ENCODE measurements at regions not wholly inside any gene's neighbourhood (a gene's known extent, or its start where the extent isn't known, plus 50 kb on each side); places are given as distances from the start of the nearest gene placed in this dataset.

GRCh38 chr1:58976294-58976693 is 192.4 kb upstream of the JUN start:
- no peak for DNase-seq

- no peak for DNase-seq
Observed at GRCh38 chr1:58977598-58977997, 193.8 kb upstream of the JUN start.

- peak; percentile 73 for DNase-seq
Observed at GRCh38 chr1:58978096-58978495, 194.2 kb upstream of the JUN start.

- DNase-seq, result peak; percentile 40
Observed at GRCh38 chr1:58979086-58979485, 195.2 kb upstream of the JUN start.

- no peak for DNase-seq
Observed at GRCh38 chr1:58979677-58980076, 195.8 kb upstream of the JUN start.

GRCh38 chr1:58981392-58981791 is 197.5 kb upstream of the JUN start:
- no peak for DNase-seq

- DNase-seq, result no peak
Observed at GRCh38 chr1:58982259-58982998, 198.6 kb upstream of the JUN start.

GRCh38 chr1:58983162-58983561 is 199.3 kb upstream of the JUN start:
- DNase-seq, result no peak

- DNase-seq, result no peak
Observed at GRCh38 chr1:58983633-58984245, 199.9 kb upstream of the JUN start.

- DNase-seq, result no peak
Observed at GRCh38 chr1:58986996-58987767, 203.3 kb upstream of the JUN start.

GRCh38 chr1:58988752-58989151 is 204.9 kb upstream of the JUN start:
- no peak for DNase-seq

GRCh38 chr1:58989845-58990244 is 206.0 kb upstream of the JUN start:
- no peak for DNase-seq

- DNase-seq, result no peak
Observed at GRCh38 chr1:58991305-58991704, 207.5 kb upstream of the JUN start.

- DNase-seq, result no peak
Observed at GRCh38 chr1:58992643-58993042, 208.8 kb upstream of the JUN start.

GRCh38 chr1:58993403-58993802 is 209.6 kb upstream of the JUN start:
- no peak for DNase-seq

GRCh38 chr1:58994664-58995063 is 210.8 kb upstream of the JUN start:
- no peak for DNase-seq

- DNase-seq, result no peak
Observed at GRCh38 chr1:58996341-58997059, 212.7 kb upstream of the JUN start.

- DNase-seq, result no peak
Observed at GRCh38 chr1:58997060-58997411, 213.2 kb upstream of the JUN start.

- no peak for DNase-seq
Observed at GRCh38 chr1:58997637-58998036, 213.8 kb upstream of the JUN start.

GRCh38 chr1:58999676-59000075 is 215.8 kb upstream of the JUN start:
- DNase-seq, result peak; percentile 54

- peak; percentile 79 for DNase-seq
Observed at GRCh38 chr1:59004755-59005154, 220.9 kb upstream of the JUN start.

- DNase-seq, result no peak
Observed at GRCh38 chr1:59005491-59006288, 221.8 kb upstream of the JUN start.

GRCh38 chr1:59006289-59006658 is 222.4 kb upstream of the JUN start:
- no peak for DNase-seq
